ENCODE measurements at regions not wholly inside any gene's neighbourhood (a gene's known extent, or its start where the extent isn't known, plus 50 kb on each side); places are given as distances from the start of the nearest gene placed in this dataset.
"Not testable (repeated sequence)": the region's sequence is repeated elsewhere in the genome, so short reads cannot be mapped to it uniquely, and the experiment has no call there.

- peak; percentile 79 for DNase-seq (ENCODE audit: low read depth)
Observed at GRCh38 chr6:27582928-27583725, 110.2 kb upstream of the ZNF184 start.

- DNase-seq (ENCODE audit: low read depth) = no peak
Observed at GRCh38 chr6:27579973-27580372, 107.1 kb upstream of the ZNF184 start.

GRCh38 chr6:27577922-27578321 is 105.0 kb upstream of the ZNF184 start:
- DNase-seq (ENCODE audit: low read depth) = no peak

GRCh38 chr6:27575594-27576361 is 102.9 kb upstream of the ZNF184 start:
- peak; percentile 75 for DNase-seq (ENCODE audit: low read depth)

- no peak for DNase-seq (ENCODE audit: low read depth)
Observed at GRCh38 chr6:27568226-27568897, 95.5 kb upstream of the ZNF184 start.

GRCh38 chr6:27565839-27566779 is 93.2 kb upstream of the ZNF184 start:
- DNase-seq (ENCODE audit: low read depth) = peak; percentile 58

GRCh38 chr6:27562027-27562410 is 89.1 kb upstream of the ZNF184 start:
- peak; percentile 36 for DNase-seq (ENCODE audit: low read depth)

GRCh38 chr6:27558028-27558724 is 85.3 kb upstream of the ZNF184 start:
- no peak for DNase-seq (ENCODE audit: low read depth)

- no peak for DNase-seq (ENCODE audit: low read depth)
Observed at GRCh38 chr6:27556406-27556805, 83.5 kb upstream of the ZNF184 start.

GRCh38 chr6:27553123-27553904 is 80.4 kb upstream of the ZNF184 start:
- peak; percentile 89 for DNase-seq (ENCODE audit: low read depth)

- no peak for DNase-seq (ENCODE audit: low read depth)
Observed at GRCh38 chr6:27551607-27552006, 78.7 kb upstream of the ZNF184 start.

GRCh38 chr6:27550692-27551091 is 77.8 kb upstream of the ZNF184 start:
- DNase-seq (ENCODE audit: low read depth) = no peak

- DNase-seq (ENCODE audit: low read depth) = not testable (repeated sequence)
Observed at GRCh38 chr6:27549241-27549598, 76.3 kb upstream of the ZNF184 start.

GRCh38 chr6:27547157-27548075 is 74.5 kb upstream of the ZNF184 start:
- peak; percentile 77 for DNase-seq (ENCODE audit: low read depth)

GRCh38 chr6:27546522-27546921 is 73.6 kb upstream of the ZNF184 start:
- DNase-seq (ENCODE audit: low read depth) = no peak

GRCh38 chr6:27545271-27546046 is 72.6 kb upstream of the ZNF184 start:
- peak; percentile 88 for DNase-seq (ENCODE audit: low read depth)

GRCh38 chr6:27544612-27545260 is 71.8 kb upstream of the ZNF184 start:
- DNase-seq (ENCODE audit: low read depth) = peak; percentile 50

GRCh38 chr6:27544135-27544534 is 71.2 kb upstream of the ZNF184 start:
- peak; percentile 60 for DNase-seq (ENCODE audit: low read depth)

Data from ELR (cell line).